ENCODE measurements at regions not wholly inside any gene's neighbourhood (a gene's known extent, or its start where the extent isn't known, plus 50 kb on each side); places are given as distances from the start of the nearest gene placed in this dataset.
"Not testable (repeated sequence)": the region's sequence is repeated elsewhere in the genome, so short reads cannot be mapped to it uniquely, and the experiment has no call there.

DNA sequence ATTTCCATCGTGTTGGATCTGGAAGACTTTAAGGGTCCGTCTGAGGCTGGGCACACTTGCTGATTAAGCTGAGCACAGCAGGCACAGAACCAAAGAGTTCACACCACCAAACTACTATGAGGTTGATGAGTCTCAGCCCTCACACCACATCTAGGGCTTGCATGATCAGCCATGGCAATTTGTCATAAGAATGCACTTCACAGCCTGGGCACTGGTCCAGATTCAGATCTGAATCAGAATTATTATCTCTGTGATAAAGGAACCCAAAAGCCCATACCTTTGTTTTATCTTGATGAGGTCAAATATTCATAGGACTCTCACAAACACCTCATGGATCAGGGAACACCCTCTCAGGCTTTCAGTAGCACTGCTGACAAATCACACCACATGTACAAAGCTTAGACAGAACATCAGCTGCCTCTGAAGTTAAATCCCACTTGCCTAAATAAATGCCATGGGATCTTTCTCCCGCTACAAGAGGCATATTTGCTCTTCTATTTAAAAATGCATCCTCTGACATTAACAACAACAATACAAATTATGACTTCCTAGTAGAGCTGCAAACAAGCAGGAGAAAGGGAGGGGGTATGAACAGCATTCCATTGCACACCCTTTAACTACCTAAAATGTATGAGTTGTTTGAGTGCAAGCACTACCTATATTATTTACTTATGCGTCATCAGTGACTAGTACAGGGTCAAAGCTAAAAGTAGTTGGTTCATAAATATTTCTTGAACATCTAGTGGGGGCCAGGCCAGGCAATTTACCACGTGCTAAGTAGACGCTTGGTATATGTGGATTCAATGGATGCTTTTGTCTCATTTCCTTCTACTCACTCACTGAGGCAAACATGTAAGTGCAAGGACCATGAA, 186.3 kb upstream of the FGF13 start:
- TF ChIP-seq, protein P1, sequence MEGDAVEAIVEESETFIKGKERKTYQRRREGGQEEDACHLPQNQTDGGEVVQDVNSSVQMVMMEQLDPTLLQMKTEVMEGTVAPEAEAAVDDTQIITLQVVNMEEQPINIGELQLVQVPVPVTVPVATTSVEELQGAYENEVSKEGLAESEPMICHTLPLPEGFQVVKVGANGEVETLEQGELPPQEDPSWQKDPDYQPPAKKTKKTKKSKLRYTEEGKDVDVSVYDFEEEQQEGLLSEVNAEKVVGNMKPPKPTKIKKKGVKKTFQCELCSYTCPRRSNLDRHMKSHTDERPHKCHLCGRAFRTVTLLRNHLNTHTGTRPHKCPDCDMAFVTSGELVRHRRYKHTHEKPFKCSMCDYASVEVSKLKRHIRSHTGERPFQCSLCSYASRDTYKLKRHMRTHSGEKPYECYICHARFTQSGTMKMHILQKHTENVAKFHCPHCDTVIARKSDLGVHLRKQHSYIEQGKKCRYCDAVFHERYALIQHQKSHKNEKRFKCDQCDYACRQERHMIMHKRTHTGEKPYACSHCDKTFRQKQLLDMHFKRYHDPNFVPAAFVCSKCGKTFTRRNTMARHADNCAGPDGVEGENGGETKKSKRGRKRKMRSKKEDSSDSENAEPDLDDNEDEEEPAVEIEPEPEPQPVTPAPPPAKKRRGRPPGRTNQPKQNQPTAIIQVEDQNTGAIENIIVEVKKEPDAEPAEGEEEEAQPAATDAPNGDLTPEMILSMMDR (IDR thresholded peaks at IDR 0.05) = no peak
- TF ChIP-seq POLR2A (IDR thresholded peaks at IDR 0.05) = no peak
- Histone ChIP-seq H3K9me3 (no peaks in the 10 kb centered on the region), H3K36me3 (no peaks in the 10 kb centered on the region), H3K27me3 (no peaks in the 10 kb centered on the region), H3K4me3 (no peak overlapping the region), H3K4me1 (no peaks in the 10 kb centered on the region), H3K27ac (no peak overlapping the region)
- WGBS, 2 donors = 58 to 73% methylated on average over 6 of the region's 6 CpGs
- no peak for DNase-seq
- intact Hi-C loops (cut with DNase I) = no loop called here

DNA sequence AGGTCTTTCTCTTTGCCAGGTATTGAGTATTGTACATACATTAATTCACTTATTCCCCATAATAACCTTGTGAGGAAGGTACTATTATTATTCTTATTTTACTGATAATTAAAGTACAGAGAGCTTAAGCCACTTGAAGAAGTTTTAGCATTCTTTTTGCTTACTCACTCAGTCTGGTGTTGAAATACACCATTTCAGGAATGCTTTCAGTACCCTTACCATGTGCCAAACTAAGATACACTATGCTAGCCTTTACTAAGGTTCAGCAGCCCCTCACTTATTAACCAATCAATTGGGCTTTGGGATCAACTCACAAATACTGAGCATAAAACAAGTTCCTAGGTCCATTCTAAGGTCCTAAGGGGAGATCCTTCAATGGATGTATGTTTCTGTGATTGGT, 179.0 kb upstream of the FGF13 start:
- no peak for TF ChIP-seq POLR2A (IDR thresholded peaks at IDR 0.05)
- TF ChIP-seq, protein P1 (IDR thresholded peaks at IDR 0.05) = no peak
- Histone ChIP-seq H3K4me3 (no peak overlapping the region), H3K9me3 (no peaks in the 10 kb centered on the region), H3K4me1 (peaks cover 0 to 15% (median 0%) of the 10 kb centered on the region in 3 donors), H3K27ac (no peak overlapping the region), H3K36me3 (no peaks in the 10 kb centered on the region), H3K27me3 (no peaks in the 10 kb centered on the region)
- DNase-seq = no peak
- intact Hi-C loops (cut with DNase I) = no loop called here

DNA sequence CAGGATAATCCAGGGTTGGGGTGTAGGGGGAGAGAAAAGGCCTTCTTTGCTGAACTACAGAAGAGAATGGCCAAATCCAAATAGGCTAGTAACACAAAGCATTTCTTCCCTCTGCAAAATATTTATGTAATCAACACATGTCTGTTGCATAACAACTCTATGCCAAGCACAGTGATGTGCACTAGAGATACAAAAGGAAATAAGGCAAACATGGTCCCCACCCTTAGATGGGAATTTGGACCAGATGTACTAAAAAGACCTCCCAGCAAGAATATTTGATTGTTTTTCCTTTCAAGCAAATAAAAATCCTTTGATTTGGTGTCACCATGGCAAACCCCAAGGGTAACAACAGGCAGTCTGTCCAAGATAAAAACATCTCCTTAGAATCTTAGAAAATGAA, 177.6 kb upstream of the FGF13 start:
- Histone ChIP-seq H3K4me1 (peaks cover 0 to 15% (median 0%) of the 10 kb centered on the region in 3 donors), H3K4me3 (no peak overlapping the region), H3K27ac (no peak overlapping the region), H3K36me3 (no peaks in the 10 kb centered on the region), H3K27me3 (no peaks in the 10 kb centered on the region), H3K9me3 (no peaks in the 10 kb centered on the region)
- TF ChIP-seq, protein P1 (IDR thresholded peaks at IDR 0.05) = no peak
- TF ChIP-seq POLR2A (IDR thresholded peaks at IDR 0.05) = no peak
- no peak for DNase-seq
- intact Hi-C loops (cut with DNase I) = no loop called here

DNA sequence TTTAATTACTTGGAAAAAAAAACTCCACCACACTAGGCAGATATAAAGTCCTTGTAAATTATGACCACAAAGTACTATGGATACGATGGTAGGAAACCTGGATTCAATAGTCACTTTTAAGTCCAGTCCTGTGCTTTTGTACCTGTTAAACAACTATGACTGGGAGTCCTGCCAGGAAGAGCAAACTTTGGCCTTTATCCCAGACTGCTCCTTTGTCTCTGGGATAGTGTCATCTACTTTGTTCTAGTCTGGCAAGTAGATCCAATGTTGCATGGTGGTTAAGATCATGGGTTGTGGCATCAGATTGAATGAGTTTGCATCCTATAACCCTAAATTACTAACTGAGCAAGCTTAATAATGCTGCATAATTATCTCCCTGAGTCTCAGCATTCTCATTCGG, 175.3 kb upstream of the FGF13 start:
- H3K36me3 ChIP-seq = no peaks in the 10 kb centered on the region
- no peak for DNase-seq
- H3K4me3 ChIP-seq = no peak overlapping the region
- 14 to 37% methylated on average over 1 to 2 of the region's 2 CpGs for WGBS, 2 donors
- peak overlapping the region in 1 of 4 donors; percentile 21 for H3K27ac ChIP-seq
- TF ChIP-seq, protein P1 (IDR thresholded peaks at IDR 0.05) = no peak
- TF ChIP-seq POLR2A (IDR thresholded peaks at IDR 0.05) = no peak
- no peaks in the 10 kb centered on the region for H3K27me3 ChIP-seq
- no peaks in the 10 kb centered on the region for H3K9me3 ChIP-seq
- intact Hi-C loops (cut with DNase I) = no loop called here
- H3K4me1 ChIP-seq = peaks cover 0 to 15% (median 0%) of the 10 kb centered on the region in 3 donors

DNA sequence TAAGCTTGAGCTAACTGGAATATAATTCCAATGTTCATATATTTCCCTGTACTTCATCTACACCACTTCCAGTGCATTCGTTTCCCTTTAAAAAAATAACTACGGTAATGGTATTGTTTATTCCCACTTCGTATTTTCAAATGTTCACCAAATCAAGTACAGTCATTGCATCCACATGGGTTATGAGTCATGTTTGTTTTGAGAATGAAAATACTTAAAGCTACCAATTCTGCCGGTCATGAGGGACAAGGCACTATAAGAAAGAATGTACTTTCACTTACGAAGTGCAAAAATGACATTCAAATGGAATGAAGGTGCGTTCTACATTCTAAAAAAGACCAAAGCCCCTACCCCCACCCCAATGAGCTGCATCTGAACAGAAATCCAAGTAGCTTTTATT, 174.4 kb upstream of the FGF13 start:
- WGBS, 2 donors = 37 to 64% methylated on average over 6 of the region's 6 CpGs
- intact Hi-C loops (cut with DNase I) = no loop called here
- Histone ChIP-seq H3K27ac (no peak overlapping the region), H3K4me3 (no peak overlapping the region), H3K4me1 (peaks cover 0 to 15% (median 0%) of the 10 kb centered on the region in 3 donors), H3K36me3 (no peaks in the 10 kb centered on the region), H3K9me3 (no peaks in the 10 kb centered on the region), H3K27me3 (no peaks in the 10 kb centered on the region)
- TF ChIP-seq, protein P1 (IDR thresholded peaks at IDR 0.05) = no peak
- TF ChIP-seq POLR2A (IDR thresholded peaks at IDR 0.05) = no peak
- no peak for DNase-seq

DNA sequence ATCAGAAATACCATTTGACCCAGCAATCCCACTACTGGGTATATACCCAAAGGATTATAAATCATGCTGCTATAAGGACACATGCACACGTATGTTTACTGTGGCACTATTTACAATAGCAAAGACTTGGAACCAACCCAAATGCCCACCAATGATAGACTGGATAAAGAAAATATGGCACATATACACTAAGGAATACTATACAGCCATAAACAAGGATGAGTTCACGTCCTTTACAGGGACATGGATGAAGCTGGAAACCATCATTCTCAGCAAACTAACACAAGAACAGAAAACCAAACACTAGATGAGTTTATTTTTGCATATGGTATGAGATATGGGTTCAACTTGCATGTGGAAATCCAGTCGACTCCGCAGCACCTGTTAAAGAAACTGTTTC, 168.8 kb upstream of the FGF13 start:
- WGBS, 2 donors = 83 to 94% methylated on average over 4 of the region's 4 CpGs
- H3K36me3 ChIP-seq; H3K4me1 ChIP-seq; H3K27ac ChIP-seq; H3K4me3 ChIP-seq; DNase-seq; intact Hi-C loops (cut with DNase I); H3K27me3 ChIP-seq; H3K9me3 ChIP-seq: not testable (repeated sequence)

All from esophagus squamous epithelium (tissue), 5 donors.